Epidermal melanocyte (primary cell): ENCODE measurements at regions not wholly inside any gene's neighbourhood (a gene's known extent, or its start where the extent isn't known, plus 50 kb on each side); places are given as distances from the start of the nearest gene placed in this dataset.
"Not testable (repeated sequence)": the region's sequence is repeated elsewhere in the genome, so short reads cannot be mapped to it uniquely, and the experiment has no call there.

Experiments
- DNase-seq: peaks from one replicate; pipeline ENCODE4 v3.0.0; 2011; ENCODE audit warnings: low spot score; ENCODE audit not compliant: insufficient read length

GRCh38 chr1:30103708-30104411 lies 619.5 kb downstream of the MATN1 start:
- no peak for DNase-seq

- no peak for DNase-seq
Measured at GRCh38 chr1:30102605-30103004, 620.8 kb downstream of the MATN1 start.

- DNase-seq, result no peak
Measured at GRCh38 chr1:30101487-30102227, 621.7 kb downstream of the MATN1 start.

GRCh38 chr1:30101016-30101415 lies 622.4 kb downstream of the MATN1 start:
- DNase-seq, result no peak

- no peak for DNase-seq
Measured at GRCh38 chr1:30100524-30100862, 622.9 kb downstream of the MATN1 start.

- DNase-seq, result no peak
Measured at GRCh38 chr1:30099587-30100523, 623.5 kb downstream of the MATN1 start.

GRCh38 chr1:30097851-30098250 lies 625.5 kb downstream of the MATN1 start:
- DNase-seq, result not testable (repeated sequence)

- DNase-seq, result no peak
Measured at GRCh38 chr1:30095451-30096025, 627.8 kb downstream of the MATN1 start.

- DNase-seq, result no peak
Measured at GRCh38 chr1:30095051-30095450, 628.3 kb downstream of the MATN1 start.

- DNase-seq, result no peak
Measured at GRCh38 chr1:30092051-30092858, 631.1 kb downstream of the MATN1 start.

GRCh38 chr1:30090162-30090820 lies 633.1 kb downstream of the MATN1 start:
- no peak for DNase-seq

- no peak for DNase-seq
Measured at GRCh38 chr1:30089024-30089430, 634.4 kb downstream of the MATN1 start.

- DNase-seq, result no peak
Measured at GRCh38 chr1:30088594-30088993, 634.8 kb downstream of the MATN1 start.

- DNase-seq, result no peak
Measured at GRCh38 chr1:30087465-30087864, 635.9 kb downstream of the MATN1 start.

- no peak for DNase-seq
Measured at GRCh38 chr1:30085811-30086770, 637.3 kb downstream of the MATN1 start.

GRCh38 chr1:30084909-30085571 lies 638.3 kb downstream of the MATN1 start:
- DNase-seq, result no peak

- DNase-seq, result no peak
Measured at GRCh38 chr1:30083800-30084464, 639.5 kb downstream of the MATN1 start.
